DND-41 (cell line): ENCODE measurements at regions not wholly inside any gene's neighbourhood (a gene's known extent, or its start where the extent isn't known, plus 50 kb on each side); places are given as distances from the start of the nearest gene placed in this dataset.

Experiments
- CTCF ChIP-seq: IDR thresholded peaks from 2 replicates; pipeline ENCODE4 v1.5.1; 2012; ENCODE audit warnings: borderline replicate concordance, low read length, moderate library complexity, mild to moderate bottlenecking; ENCODE audit not compliant: poor library complexity, severe bottlenecking; ENCODE audit errors: extremely low read depth
- EZH2 ChIP-seq: IDR thresholded peaks from 3 replicates; pipeline ENCODE4 v1.6.1; 2012; ENCODE audit warnings: borderline replicate concordance, low read depth, mild to moderate bottlenecking, moderate library complexity, low read length, inconsistent platforms; ENCODE audit not compliant: severe bottlenecking

GRCh38 chr12:127260531-127260930 lies 1006.4 kb upstream of the TMEM132C start:
- no peak for TF ChIP-seq CTCF
- no peak for TF ChIP-seq EZH2
